ENCODE measurements at regions not wholly inside any gene's neighbourhood (a gene's known extent, or its start where the extent isn't known, plus 50 kb on each side); places are given as distances from the start of the nearest gene placed in this dataset.
"Not testable (repeated sequence)": the region's sequence is repeated elsewhere in the genome, so short reads cannot be mapped to it uniquely, and the experiment has no call there.

GRCh38 chr2:191476901-191477300 lies 201.0 kb upstream of the NABP1 start:
- no peak for FAIRE-seq

- no peak for FAIRE-seq
These were observed 198.9 kb upstream of the NABP1 start for GRCh38 chr2:191478799-191479679.

- no peak for FAIRE-seq
These were observed 198.3 kb upstream of the NABP1 start for GRCh38 chr2:191479680-191480023.

GRCh38 chr2:191481305-191482070 lies 196.4 kb upstream of the NABP1 start:
- FAIRE-seq = no peak

GRCh38 chr2:191483117-191483516 lies 194.8 kb upstream of the NABP1 start:
- FAIRE-seq = no peak

GRCh38 chr2:191486584-191487320 lies 191.2 kb upstream of the NABP1 start:
- FAIRE-seq = no peak

- no peak for FAIRE-seq
These were observed 189.8 kb upstream of the NABP1 start for GRCh38 chr2:191488135-191488534.

- no peak for FAIRE-seq
These were observed 188.8 kb upstream of the NABP1 start for GRCh38 chr2:191489177-191489576.

- FAIRE-seq = no peak
These were observed 181.1 kb upstream of the NABP1 start for GRCh38 chr2:191496838-191497237.

- FAIRE-seq = no peak
These were observed 180.1 kb upstream of the NABP1 start for GRCh38 chr2:191497822-191498221.

GRCh38 chr2:191499050-191499449 lies 178.9 kb upstream of the NABP1 start:
- no peak for FAIRE-seq

GRCh38 chr2:191499874-191500565 lies 177.9 kb upstream of the NABP1 start:
- FAIRE-seq = no peak

GRCh38 chr2:191500566-191500883 lies 177.4 kb upstream of the NABP1 start:
- no peak for FAIRE-seq

- no peak for FAIRE-seq
These were observed 176.9 kb upstream of the NABP1 start for GRCh38 chr2:191500884-191501560.

- FAIRE-seq = peak; percentile 30
These were observed 176.3 kb upstream of the NABP1 start for GRCh38 chr2:191501561-191502168.

GRCh38 chr2:191506515-191506914 lies 171.4 kb upstream of the NABP1 start:
- no peak for FAIRE-seq

GRCh38 chr2:191507252-191507853 lies 170.6 kb upstream of the NABP1 start:
- not testable (repeated sequence) for FAIRE-seq

- FAIRE-seq = no peak
These were observed 169.2 kb upstream of the NABP1 start for GRCh38 chr2:191508738-191509137.

GRCh38 chr2:191512216-191512835 lies 165.6 kb upstream of the NABP1 start:
- FAIRE-seq = no peak

GRCh38 chr2:191512874-191513273 lies 165.1 kb upstream of the NABP1 start:
- no peak for FAIRE-seq

GRCh38 chr2:191514613-191515012 lies 163.3 kb upstream of the NABP1 start:
- no peak for FAIRE-seq

Measured in A204.1 (cell line).